GM21529 (cell line): ENCODE measurements at regions not wholly inside any gene's neighbourhood (a gene's known extent, or its start where the extent isn't known, plus 50 kb on each side); places are given as distances from the start of the nearest gene placed in this dataset.
A peak's percentile ranks its signal among the peaks of the same experiment; 100 is the strongest.
"Not testable (repeated sequence)": the region's sequence is repeated elsewhere in the genome, so short reads cannot be mapped to it uniquely, and the experiment has no call there.

ENCODE experiments used
- ATAC-seq: cut with Tn5 transposase; IDR thresholded peaks from one replicate; pipeline ENCODE4 v1.9.1; 2021; ENCODE audit not compliant: unreplicated experiment

GRCh38 chr12:13518034-13518433 is 321.5 kb downstream of the EMP1 start:
- not testable (repeated sequence) for ATAC-seq

- no peak for ATAC-seq
Observed at GRCh38 chr12:13509740-13510139, 313.2 kb downstream of the EMP1 start.

- no peak for ATAC-seq
Observed at GRCh38 chr12:13505636-13506035, 309.1 kb downstream of the EMP1 start.

- no peak for ATAC-seq
Observed at GRCh38 chr12:13505224-13505623, 308.7 kb downstream of the EMP1 start.

GRCh38 chr12:13504736-13505135 is 308.2 kb downstream of the EMP1 start:
- no peak for ATAC-seq

- ATAC-seq: no peak
Observed at GRCh38 chr12:13504074-13504473, 307.5 kb downstream of the EMP1 start.

- no peak for ATAC-seq
Observed at GRCh38 chr12:13503094-13503835, 306.7 kb downstream of the EMP1 start.

- ATAC-seq: no peak
Observed at GRCh38 chr12:13499008-13499407, 302.5 kb downstream of the EMP1 start.

- no peak for ATAC-seq
Observed at GRCh38 chr12:13496111-13496510, 299.6 kb downstream of the EMP1 start.

GRCh38 chr12:13489246-13489645 is 292.7 kb downstream of the EMP1 start:
- no peak for ATAC-seq

- ATAC-seq: no peak
Observed at GRCh38 chr12:13487326-13487725, 290.8 kb downstream of the EMP1 start.

GRCh38 chr12:13486794-13487193 is 290.3 kb downstream of the EMP1 start:
- no peak for ATAC-seq

- no peak for ATAC-seq
Observed at GRCh38 chr12:13478650-13479181, 282.2 kb downstream of the EMP1 start.

- no peak for ATAC-seq
Observed at GRCh38 chr12:13474381-13474780, 277.9 kb downstream of the EMP1 start.

GRCh38 chr12:13472690-13473089 is 276.2 kb downstream of the EMP1 start:
- peak; percentile 99 for ATAC-seq

GRCh38 chr12:13471471-13471870 is 274.9 kb downstream of the EMP1 start:
- ATAC-seq: no peak

GRCh38 chr12:13465635-13466034 is 269.1 kb downstream of the EMP1 start:
- ATAC-seq: no peak

- ATAC-seq: no peak
Observed at GRCh38 chr12:13463189-13463588, 266.7 kb downstream of the EMP1 start.

GRCh38 chr12:13462450-13462849 is 265.9 kb downstream of the EMP1 start:
- no peak for ATAC-seq

GRCh38 chr12:13455778-13456144 is 259.2 kb downstream of the EMP1 start:
- ATAC-seq: no peak

GRCh38 chr12:13454991-13455777 is 258.7 kb downstream of the EMP1 start:
- no peak for ATAC-seq

GRCh38 chr12:13452955-13453570 is 256.5 kb downstream of the EMP1 start:
- ATAC-seq: no peak
